ENCODE measurements at regions not wholly inside any gene's neighbourhood (a gene's known extent, or its start where the extent isn't known, plus 50 kb on each side); places are given as distances from the start of the nearest gene placed in this dataset.
"Not testable (repeated sequence)": the region's sequence is repeated elsewhere in the genome, so short reads cannot be mapped to it uniquely, and the experiment has no call there.

GRCh38 chr13:76620036-76620435 lies 266.2 kb downstream of the KCTD12 start:
- DNase-seq (ENCODE audit: low read depth in 2 of 2) = no peak

- no peak for DNase-seq (ENCODE audit: low read depth in 2 of 2)
Measured at GRCh38 chr13:76619631-76620030, 266.6 kb downstream of the KCTD12 start.

- DNase-seq (ENCODE audit: low read depth in 2 of 2) = no peak
Measured at GRCh38 chr13:76610819-76611415, 275.3 kb downstream of the KCTD12 start.

GRCh38 chr13:76609643-76610042 lies 276.6 kb downstream of the KCTD12 start:
- DNase-seq (ENCODE audit: low read depth in 2 of 2) = no peak

GRCh38 chr13:76607866-76608265 lies 278.3 kb downstream of the KCTD12 start:
- DNase-seq (ENCODE audit: low read depth in 2 of 2) = no peak

- DNase-seq (ENCODE audit: low read depth in 2 of 2) = no peak
Measured at GRCh38 chr13:76600081-76600480, 286.1 kb downstream of the KCTD12 start.

- no peak for DNase-seq (ENCODE audit: low read depth in 2 of 2)
Measured at GRCh38 chr13:76597868-76598267, 288.3 kb downstream of the KCTD12 start.

- DNase-seq (ENCODE audit: low read depth in 2 of 2) = no peak
Measured at GRCh38 chr13:76596216-76596615, 290.0 kb downstream of the KCTD12 start.

GRCh38 chr13:76594435-76594834 lies 291.8 kb downstream of the KCTD12 start:
- DNase-seq (ENCODE audit: low read depth in 2 of 2) = no peak

- no peak for DNase-seq (ENCODE audit: low read depth in 2 of 2)
Measured at GRCh38 chr13:76586842-76587241, 299.4 kb downstream of the KCTD12 start.

- DNase-seq (ENCODE audit: low read depth in 2 of 2) = no peak
Measured at GRCh38 chr13:76579701-76580100, 306.5 kb downstream of the KCTD12 start.

GRCh38 chr13:76575634-76576033 lies 310.6 kb downstream of the KCTD12 start:
- DNase-seq (ENCODE audit: low read depth in 2 of 2) = not testable (repeated sequence)

- DNase-seq (ENCODE audit: low read depth in 2 of 2) = no peak
Measured at GRCh38 chr13:76570510-76570971, 315.7 kb downstream of the KCTD12 start.

- no peak for DNase-seq (ENCODE audit: low read depth in 2 of 2)
Measured at GRCh38 chr13:76556627-76557026, 329.6 kb downstream of the KCTD12 start.

GRCh38 chr13:76552807-76553206 lies 333.4 kb downstream of the KCTD12 start:
- DNase-seq (ENCODE audit: low read depth in 2 of 2) = no peak

GRCh38 chr13:76552041-76552772 lies 334.0 kb downstream of the KCTD12 start:
- no peak for DNase-seq (ENCODE audit: low read depth in 2 of 2)

- DNase-seq (ENCODE audit: low read depth in 2 of 2) = no peak
Measured at GRCh38 chr13:76542176-76542575, 344.0 kb downstream of the KCTD12 start.

- DNase-seq (ENCODE audit: low read depth in 2 of 2) = no peak
Measured at GRCh38 chr13:76538004-76538403, 348.2 kb downstream of the KCTD12 start.

- no peak for DNase-seq (ENCODE audit: low read depth in 2 of 2)
Measured at GRCh38 chr13:76533251-76533650, 353.0 kb downstream of the KCTD12 start.

- no peak for DNase-seq (ENCODE audit: low read depth in 2 of 2)
Measured at GRCh38 chr13:76527041-76527440, 359.2 kb downstream of the KCTD12 start.

GRCh38 chr13:76523740-76524340 lies 362.4 kb downstream of the KCTD12 start:
- no peak for DNase-seq (ENCODE audit: low read depth in 2 of 2)

- DNase-seq (ENCODE audit: low read depth in 2 of 2) = no peak
Measured at GRCh38 chr13:76522083-76522755, 364.0 kb downstream of the KCTD12 start.
